Hematopoietic multipotent progenitor cell treated with erythropoietin and hydrocortisone succinate and interleukin-3 and kit ligand, for 17 days (in vitro differentiated cells): ENCODE measurements at regions not wholly inside any gene's neighbourhood (a gene's known extent, or its start where the extent isn't known, plus 50 kb on each side); places are given as distances from the start of the nearest gene placed in this dataset.

Source experiments
- DNase-seq: peaks from one replicate; pipeline ENCODE4 v3.0.0-alpha.2; 2015; ENCODE audit warnings: low spot score

DNA sequence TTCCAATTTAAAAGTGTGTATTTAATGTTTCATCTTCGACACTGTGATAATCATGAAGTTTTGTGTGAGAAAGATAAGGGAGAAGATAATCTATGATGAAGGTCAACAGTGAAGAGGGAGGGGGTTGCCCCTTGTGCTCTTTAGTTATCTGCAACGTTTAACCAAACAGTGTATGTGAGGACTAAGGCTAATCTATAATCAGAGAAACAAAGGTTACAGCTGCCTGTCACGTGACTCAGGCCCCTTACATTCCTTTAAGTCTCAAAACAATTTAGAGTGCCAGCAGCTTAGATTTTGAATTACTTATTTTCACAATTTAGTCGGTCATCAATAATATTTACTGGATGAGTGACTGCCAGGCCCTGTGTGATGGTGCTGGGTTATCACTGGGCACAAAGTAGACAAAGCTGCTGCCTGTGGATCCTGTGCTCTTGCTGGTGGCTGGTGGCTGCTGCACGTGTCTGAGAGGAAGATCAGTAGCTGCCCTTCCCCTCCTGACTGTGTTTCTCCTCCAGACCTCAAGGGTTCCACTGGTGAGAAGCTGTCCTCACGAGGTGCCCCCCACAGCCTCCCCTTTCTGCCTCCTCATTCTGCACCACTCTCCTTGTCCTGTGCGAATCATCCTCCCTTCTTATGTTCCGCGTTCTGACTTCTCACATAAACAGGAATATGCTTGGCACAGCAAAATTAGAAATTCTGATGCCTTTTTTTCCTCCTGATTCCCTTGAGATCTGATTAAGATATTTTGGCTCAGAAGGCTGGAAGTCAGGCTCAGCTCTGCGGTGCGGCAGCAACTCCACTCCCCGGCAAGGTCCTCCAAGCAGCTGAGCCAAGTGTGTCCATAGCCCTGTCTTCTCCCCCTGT is 331.1 kb upstream of the B3GAT1 start:
- DNase-seq, result no peak

DNA sequence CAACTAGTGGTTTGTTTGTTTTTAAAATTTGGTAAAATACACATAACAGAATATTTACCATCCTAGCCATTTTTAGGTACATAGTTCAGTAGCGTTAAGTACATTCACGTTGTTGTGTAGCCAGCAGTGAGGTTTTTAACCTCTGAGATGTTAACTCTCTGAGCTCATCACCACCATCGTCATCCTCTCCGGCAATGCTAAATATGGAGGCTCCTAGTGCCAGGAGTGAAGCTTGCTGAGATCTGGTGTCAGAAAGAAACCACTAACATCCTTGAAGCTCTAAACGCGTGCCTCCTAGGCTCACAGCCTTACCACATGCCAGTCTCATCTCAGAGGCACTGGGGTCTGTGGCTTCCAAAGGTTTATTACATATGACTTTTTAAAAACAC is 330.2 kb upstream of the B3GAT1 start:
- no peak for DNase-seq

DNA sequence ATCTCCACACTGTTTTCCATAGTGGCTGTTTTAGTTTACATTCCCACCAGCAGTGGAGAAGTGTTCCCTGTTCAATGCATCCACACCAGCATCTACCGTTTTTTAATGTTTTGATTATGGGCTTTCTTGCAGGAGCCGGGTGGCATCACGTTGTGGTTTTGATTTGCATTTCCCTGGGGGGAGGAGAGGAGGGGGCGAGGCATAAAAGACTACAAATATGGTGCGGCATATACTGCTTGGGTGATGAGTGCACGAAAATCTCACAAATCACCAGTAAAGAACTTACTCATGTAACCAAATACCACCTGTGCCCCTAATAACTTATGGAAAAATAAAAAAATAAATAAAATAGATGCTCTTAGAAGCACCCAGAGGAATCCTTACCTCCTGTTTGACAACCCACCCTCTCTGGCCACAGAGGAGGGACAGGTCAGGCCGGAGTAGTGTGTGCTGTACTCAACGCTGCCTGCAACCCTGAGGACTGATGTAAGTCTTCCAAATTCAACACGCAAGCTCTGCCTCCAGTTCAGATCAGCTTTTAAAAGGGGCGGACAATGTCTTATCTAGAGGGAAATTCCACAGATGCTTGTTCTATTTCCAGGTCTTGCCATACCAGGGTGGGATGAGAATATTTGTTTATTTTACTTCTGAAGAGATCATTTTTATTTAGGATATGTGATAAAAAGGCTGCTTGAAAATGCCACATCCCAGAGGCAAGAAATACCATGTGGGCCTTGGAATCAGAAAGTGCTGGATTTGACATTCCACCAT is 329.6 kb upstream of the B3GAT1 start:
- DNase-seq, result no peak

DNA sequence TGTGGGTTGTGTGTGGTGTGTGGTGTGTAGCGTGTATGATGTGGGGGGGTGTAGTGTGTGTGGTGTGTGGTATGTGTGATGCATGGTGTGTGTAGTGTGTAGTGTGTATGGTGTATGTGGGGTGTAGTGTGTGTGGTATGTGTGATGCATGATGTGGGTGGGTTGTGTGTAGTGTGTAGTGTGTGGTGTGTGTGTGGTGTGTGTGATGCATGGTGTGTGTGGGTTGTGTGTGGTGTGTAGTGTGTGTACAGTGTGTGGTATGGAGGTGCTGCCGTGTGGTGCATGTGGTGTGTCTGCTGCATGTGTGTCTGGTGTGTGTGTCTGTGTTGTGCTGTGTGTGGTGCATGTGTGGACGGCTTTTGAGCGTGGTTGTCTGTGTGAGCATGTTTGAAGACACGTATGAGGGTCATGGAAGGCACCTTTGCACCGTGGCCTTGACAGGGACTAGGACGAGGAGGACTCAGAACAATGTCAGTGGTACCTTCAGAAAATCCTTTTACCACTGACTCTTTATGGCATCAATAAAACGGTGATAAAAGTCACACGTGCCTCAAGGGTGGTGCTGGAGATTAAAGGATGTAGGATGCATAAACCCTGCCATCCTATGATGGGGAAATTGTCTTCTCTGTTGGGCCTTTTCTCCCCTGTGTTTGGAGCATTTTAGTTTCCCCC is 328.7 kb upstream of the B3GAT1 start:
- DNase-seq, result no peak

DNA sequence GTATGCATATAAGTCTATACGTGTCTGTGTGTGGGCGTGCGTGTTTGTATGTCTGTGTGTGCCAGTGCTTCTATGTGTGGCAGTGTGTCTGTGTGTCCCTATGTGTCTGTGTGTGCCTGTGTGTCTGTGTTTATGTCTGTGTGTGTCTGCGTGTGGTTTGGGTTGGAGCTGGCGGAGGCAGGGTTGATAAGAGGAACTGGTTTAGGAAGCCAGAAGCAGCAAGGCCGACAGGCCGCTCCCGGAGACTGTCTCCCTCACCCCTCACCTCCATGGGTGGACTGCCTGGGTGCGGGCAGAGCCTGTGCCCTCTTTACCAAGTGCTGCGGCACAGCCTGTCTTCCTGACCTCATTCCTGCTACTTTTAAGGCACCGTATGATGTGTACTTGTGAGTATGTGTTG is 327.1 kb upstream of the B3GAT1 start:
- DNase-seq, result no peak

- DNase-seq, result no peak
Observed at GRCh38 chr11:134738581-134738980, 326.5 kb upstream of the B3GAT1 start.

DNA sequence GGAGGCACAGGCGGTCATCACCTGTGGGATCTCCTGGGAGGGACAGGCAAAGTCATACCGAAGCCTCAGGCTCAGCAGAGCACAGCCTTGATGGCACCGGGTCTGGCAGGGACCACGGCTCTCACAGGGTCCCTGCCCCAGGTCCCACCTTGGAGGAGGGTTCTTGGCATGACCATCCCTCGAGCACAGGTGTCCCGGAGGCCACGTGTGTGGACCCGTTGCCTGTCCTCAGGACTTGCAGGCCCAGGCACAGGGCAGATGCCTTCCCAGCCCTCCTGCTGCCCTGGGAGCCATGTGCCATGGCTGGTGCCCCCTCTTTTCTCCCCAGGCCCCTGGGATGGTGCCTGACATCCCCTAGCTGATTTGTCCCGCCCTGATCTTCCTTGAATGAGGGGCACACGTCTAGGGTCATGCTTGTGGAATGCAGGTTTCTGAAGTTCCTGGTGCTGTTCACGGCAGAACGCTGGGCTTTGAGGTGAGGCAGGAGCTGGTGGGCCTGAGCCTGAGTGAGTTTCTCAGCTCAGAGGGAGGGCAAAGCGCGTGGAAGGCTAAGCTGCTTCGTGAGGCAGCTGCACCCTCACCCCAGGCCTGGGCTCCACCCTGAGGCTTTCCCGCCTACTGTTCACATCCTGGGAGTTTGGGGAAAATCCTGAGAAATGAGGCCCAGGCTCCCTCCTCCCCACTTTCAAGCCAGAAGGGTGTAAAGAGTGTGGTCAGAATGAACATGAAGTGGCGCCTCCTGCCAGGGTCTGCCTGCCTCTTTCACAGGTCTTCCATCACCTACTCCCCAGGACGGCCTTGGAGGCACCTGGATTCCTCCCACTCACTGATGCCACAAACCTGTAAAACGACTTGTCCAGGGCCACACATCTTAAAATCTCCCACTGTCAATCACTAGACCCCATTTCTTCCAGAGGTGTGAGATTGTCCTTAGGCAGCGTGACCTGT is 325.8 kb upstream of the B3GAT1 start:
- DNase-seq, result no peak

GRCh38 chr11:134736251-134736947 is 324.4 kb upstream of the B3GAT1 start:
- no peak for DNase-seq

DNA sequence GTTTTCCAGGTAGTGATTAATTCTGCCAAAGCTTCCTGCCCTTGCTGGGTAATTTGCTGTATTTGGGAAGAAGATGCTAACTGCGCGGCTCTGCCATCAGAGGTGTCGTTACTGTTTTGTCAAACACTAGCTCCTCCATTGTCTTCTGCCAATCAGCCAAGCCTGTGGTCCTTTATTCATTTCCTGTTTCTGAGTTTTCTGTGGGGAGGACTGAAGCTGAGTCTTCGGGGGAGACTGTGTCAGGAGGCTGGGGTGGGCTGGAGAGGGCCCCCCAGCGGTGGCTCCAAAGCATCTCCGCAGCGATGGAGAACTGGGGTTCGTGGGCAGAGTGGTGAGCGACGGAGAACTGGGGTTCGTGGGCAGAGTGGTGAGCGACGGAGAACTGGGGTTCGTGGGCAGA is 322.9 kb upstream of the B3GAT1 start:
- no peak for DNase-seq

- DNase-seq, result no peak
Observed at GRCh38 chr11:134734141-134734845, 322.3 kb upstream of the B3GAT1 start.

- no peak for DNase-seq
Observed at GRCh38 chr11:134733646-134734045, 321.6 kb upstream of the B3GAT1 start.

- no peak for DNase-seq
Observed at GRCh38 chr11:134731213-134731961, 319.3 kb upstream of the B3GAT1 start.

DNA sequence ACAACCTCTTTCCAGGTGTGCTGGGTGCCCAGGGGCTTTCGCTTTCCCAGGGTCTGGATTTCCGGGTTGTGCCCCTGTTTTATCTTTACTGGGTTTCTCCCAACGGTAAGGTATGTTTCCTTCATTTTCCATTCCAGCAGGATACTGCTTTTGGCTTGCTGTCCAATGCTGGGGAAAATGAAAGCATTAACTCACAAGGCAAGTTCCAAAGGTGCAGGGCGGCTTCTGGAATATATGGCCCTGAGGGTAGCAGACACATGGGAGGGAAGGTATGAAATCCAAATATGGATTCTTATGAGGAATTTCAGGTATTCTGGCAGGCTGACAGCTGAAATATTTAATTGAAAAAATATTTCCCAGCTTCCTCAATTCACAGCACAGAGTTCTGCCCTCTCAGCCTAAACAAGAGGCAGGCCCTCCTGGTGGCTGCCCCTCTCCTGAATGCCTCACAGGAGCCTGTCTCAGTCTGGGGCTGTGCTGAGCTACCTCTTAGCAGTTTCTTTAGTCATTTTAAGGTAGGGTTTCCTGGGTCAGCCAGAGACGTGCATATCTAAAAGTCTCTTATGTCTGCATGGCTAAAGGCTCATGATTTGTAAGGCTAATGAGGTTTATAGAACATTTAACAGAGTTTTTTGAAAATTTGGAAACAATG is 318.6 kb upstream of the B3GAT1 start:
- no peak for DNase-seq

- no peak for DNase-seq
Observed at GRCh38 chr11:134730101-134730500, 318.1 kb upstream of the B3GAT1 start.

GRCh38 chr11:134728186-134728585 is 316.1 kb upstream of the B3GAT1 start:
- DNase-seq, result no peak

GRCh38 chr11:134727636-134728035 is 315.6 kb upstream of the B3GAT1 start:
- no peak for DNase-seq

- no peak for DNase-seq
Observed at GRCh38 chr11:134727204-134727603, 315.2 kb upstream of the B3GAT1 start.

DNA sequence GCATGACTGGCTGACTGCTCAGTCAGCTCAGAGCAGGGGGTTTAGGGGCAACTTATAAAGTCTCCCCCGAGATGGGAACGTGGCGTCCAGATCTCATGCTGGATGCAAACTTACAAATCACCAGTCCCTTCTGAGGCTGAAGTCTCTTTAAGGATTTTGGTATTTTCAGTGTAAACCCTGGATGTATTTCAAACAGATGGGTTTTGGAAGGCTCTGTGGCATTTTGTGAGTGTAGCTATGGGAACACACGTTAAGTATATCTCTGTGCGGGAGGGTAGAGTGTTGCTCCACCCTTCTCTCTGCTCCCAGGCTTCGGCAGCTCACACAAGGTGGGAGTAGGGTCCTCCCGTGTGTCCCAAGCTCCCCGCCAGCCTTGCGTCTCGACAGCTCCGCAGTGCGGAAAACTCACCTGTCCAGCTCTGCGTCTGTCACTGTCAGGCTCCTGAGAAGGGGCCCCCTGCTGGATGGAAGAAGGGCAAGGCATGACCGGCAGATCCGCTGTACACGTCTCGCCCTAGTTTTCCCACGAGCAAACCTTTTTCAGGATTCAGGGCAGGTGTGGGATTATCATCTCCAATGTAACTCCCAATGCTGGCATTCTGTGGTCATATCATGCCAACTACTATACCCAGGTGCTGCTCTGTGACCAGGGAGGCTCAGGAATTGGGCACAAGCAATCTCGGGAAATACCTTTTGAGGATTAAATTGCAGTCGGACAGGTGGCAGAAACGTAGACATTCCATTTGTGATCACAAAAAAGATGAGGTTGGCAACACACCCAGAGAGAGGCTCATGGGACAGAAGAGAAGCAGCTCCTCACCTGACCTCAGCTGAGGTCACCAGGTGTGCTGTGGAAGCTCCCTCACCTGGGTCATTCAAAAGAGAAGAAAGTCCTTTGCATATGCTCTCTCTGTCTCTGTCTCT is 313.9 kb upstream of the B3GAT1 start:
- no peak for DNase-seq
